ENCODE measurements at regions not wholly inside any gene's neighbourhood (a gene's known extent, or its start where the extent isn't known, plus 50 kb on each side); places are given as distances from the start of the nearest gene placed in this dataset.
"Not testable (repeated sequence)": the region's sequence is repeated elsewhere in the genome, so short reads cannot be mapped to it uniquely, and the experiment has no call there.

GRCh38 chr7:73188287-73188686 is 102.4 kb upstream of the SPDYE9 start:
- TF ChIP-seq CTCF (IDR thresholded peaks at IDR 0.05; ENCODE audit: low read depth, low read length, poor library complexity, severe bottlenecking); EZH2phosphoT487 (IDR thresholded peaks at IDR 0.05; ENCODE audit: borderline replicate concordance, low read length): not testable (repeated sequence)
